ENCODE measurements at regions not wholly inside any gene's neighbourhood (a gene's known extent, or its start where the extent isn't known, plus 50 kb on each side); places are given as distances from the start of the nearest gene placed in this dataset.

GRCh38 chr2:10188211-10188610 lies 65.7 kb downstream of the RRM2 start:
- CTCF ChIA-PET, result interaction anchor here (1.8 kb wide), 1 partner anchor 220 kb away, joined by 3 read pairs; no protein-coding TSS in a partner anchor
- no peaks in the 10 kb centered on the region for H3K36me3 ChIP-seq (replicated peaks in 1 of 2; ENCODE audit: control extremely low read depth in 1 of 2, control insufficient read depth in 1 of 2, extremely low read depth in 1 of 2, insufficient read depth in 2 of 2, low read length in 1 of 2)
- 95% methylated on average over 6 of the region's 7 CpGs for WGBS (ENCODE audit: insufficient coverage)

GRCh38 chr2:10188729-10189305 lies 66.3 kb downstream of the RRM2 start:
- WGBS (ENCODE audit: insufficient coverage), result 100% methylated on average over 5 of the region's 12 CpGs
- Mint-ChIP-seq H3K27ac (no peak overlapping the region), H3K4me1 (peaks cover 13% of the 10 kb centered on the region), H3K4me3 (no peak overlapping the region), H3K9me3 (ENCODE audit: insufficient read depth) (peaks cover 4% of the 10 kb centered on the region), H3K27me3 (no peaks in the 10 kb centered on the region)
- H3K27ac ChIP-seq (ENCODE audit: low read length in 2 of 2), result no peak overlapping the region
- H2AFZ ChIP-seq (ENCODE audit: insufficient read depth, low read depth, low read length, poor library complexity, severe bottlenecking), result no peak overlapping the region
- no peak overlapping the region for H3K9ac ChIP-seq (ENCODE audit: low read length)
- H3K36me3 ChIP-seq (replicated peaks in 1 of 2; ENCODE audit: control extremely low read depth in 1 of 2, control insufficient read depth in 1 of 2, extremely low read depth in 1 of 2, insufficient read depth in 2 of 2, low read length in 1 of 2), result no peaks in the 10 kb centered on the region
- H4K20me1 ChIP-seq (ENCODE audit: control insufficient read depth, insufficient read depth, low read length, poor library complexity, severe bottlenecking), result no peaks in the 10 kb centered on the region
- no peak for ATAC-seq (ENCODE audit: low read depth)
- CTCF ChIA-PET, result no interaction called here
- H3K79me2 ChIP-seq (ENCODE audit: control insufficient read depth, insufficient read depth, low read length), result no peaks in the 10 kb centered on the region
- H3K4me1 ChIP-seq (ENCODE audit: control insufficient read depth in 2 of 2, insufficient read depth in 2 of 2, low read length in 2 of 2), result peaks cover 0 to 5% of the 10 kb centered on the region in 2 donors
- TF ChIP-seq EZH2 (IDR thresholded peaks at IDR 0.05; ENCODE audit: borderline replicate concordance, insufficient read depth, low read depth, low read length, poor library complexity, severe bottlenecking) (no peak), CTCF (IDR thresholded peaks at IDR 0.05) (no peak)
- no peak for DNase-seq
- H3K27me3 ChIP-seq (replicated peaks in 1 of 4; ENCODE audit: control extremely low read depth in 1 of 4, control insufficient read depth in 3 of 4, insufficient read depth in 4 of 4, low read length in 3 of 4), result no peaks in the 10 kb centered on the region
- intact Hi-C loops (cut with micrococcal nuclease), result no loop called here
- H3K4me3 ChIP-seq (ENCODE audit: control extremely low read depth in 1 of 5, extremely low read depth in 1 of 5, insufficient read depth in 1 of 5, low read depth in 2 of 5, low read length in 4 of 5), result no peak overlapping the region
- no peak overlapping the region for H3K4me2 ChIP-seq (replicated peaks; ENCODE audit: low read depth, low read length, poor library complexity, severe bottlenecking)
- POLR2A ChIA-PET, result no interaction called here
- peaks cover 0 to 8% (median 0%) of the 10 kb centered on the region in 3 donors for H3K9me3 ChIP-seq (ENCODE audit: control extremely low read depth in 1 of 3, control insufficient read depth in 2 of 3, insufficient read depth in 1 of 3, low read length in 2 of 3)

More at GRCh38 chr2:10188211-10188610, 65.7 kb downstream of the RRM2 start:
- Histone ChIP-seq H3K27me3 (replicated peaks in 1 of 4; ENCODE audit: control extremely low read depth in 1 of 4, control insufficient read depth in 3 of 4, insufficient read depth in 4 of 4, low read length in 3 of 4) (no peaks in the 10 kb centered on the region), H3K4me2 (replicated peaks; ENCODE audit: low read depth, low read length, poor library complexity, severe bottlenecking) (no peak overlapping the region), H3K9ac (ENCODE audit: low read length) (no peak overlapping the region), H3K27ac (ENCODE audit: low read length in 2 of 2) (no peak overlapping the region), H4K20me1 (ENCODE audit: control insufficient read depth, insufficient read depth, low read length, poor library complexity, severe bottlenecking) (no peaks in the 10 kb centered on the region), H3K9me3 (ENCODE audit: control extremely low read depth in 1 of 3, control insufficient read depth in 2 of 3, insufficient read depth in 1 of 3, low read length in 2 of 3) (peaks cover 0 to 10% (median 0%) of the 10 kb centered on the region in 3 donors), H3K4me3 (ENCODE audit: control extremely low read depth in 1 of 5, extremely low read depth in 1 of 5, insufficient read depth in 1 of 5, low read depth in 2 of 5, low read length in 4 of 5) (no peak overlapping the region), H2AFZ (ENCODE audit: insufficient read depth, low read depth, low read length, poor library complexity, severe bottlenecking) (no peak overlapping the region), H3K4me1 (ENCODE audit: control insufficient read depth in 2 of 2, insufficient read depth in 2 of 2, low read length in 2 of 2) (peaks cover 0 to 5% of the 10 kb centered on the region in 2 donors), H3K79me2 (ENCODE audit: control insufficient read depth, insufficient read depth, low read length) (no peaks in the 10 kb centered on the region)
- POLR2A ChIA-PET, result no interaction called here
- Mint-ChIP-seq H3K9me3 (ENCODE audit: insufficient read depth) (peaks cover 4% of the 10 kb centered on the region), H3K27ac (no peak overlapping the region), H3K27me3 (no peaks in the 10 kb centered on the region), H3K4me1 (peaks cover 13% of the 10 kb centered on the region), H3K4me3 (no peak overlapping the region)
- intact Hi-C loops (cut with micrococcal nuclease), result no loop called here
- DNase-seq, result no peak
- no peak for TF ChIP-seq EZH2 (IDR thresholded peaks at IDR 0.05; ENCODE audit: borderline replicate concordance, insufficient read depth, low read depth, low read length, poor library complexity, severe bottlenecking)
- no peak for TF ChIP-seq CTCF (IDR thresholded peaks at IDR 0.05)
- no peak for ATAC-seq (ENCODE audit: low read depth)

Data from B cell (primary cell).